Naive thymus-derived CD4-positive, alpha-beta T cell (primary cell): ENCODE measurements at regions not wholly inside any gene's neighbourhood (a gene's known extent, or its start where the extent isn't known, plus 50 kb on each side); places are given as distances from the start of the nearest gene placed in this dataset.
"Not testable (repeated sequence)": the region's sequence is repeated elsewhere in the genome, so short reads cannot be mapped to it uniquely, and the experiment has no call there.

Experiments used
- ATAC-seq: fragments of 150-1000 bp; cut with Tn5 transposase; 2 replicates; pipeline ENCODE4 v1.10.0; 2021; ENCODE audit warnings: mild to moderate bottlenecking, moderate library complexity
- CTCF ChIA-PET: fragments of 350-600 bp; sonication (Branson Sonifier 250); formaldehyde crosslinking; loops from one replicate; lab custom pipeline; 2021; ENCODE audit warnings: antibody characterized with exemption; lab: Charles Lee
- POLR2A ChIA-PET: fragments of 350-600 bp; sonication (Branson Sonifier 250); formaldehyde crosslinking; loops from one replicate; lab custom pipeline; 2021; ENCODE audit warnings: antibody characterized with exemption, inconsistent platforms; lab: Charles Lee
- DNase-seq, 9 donors: peaks; one replicate each; pipeline versions ENCODE4 v3.0.0 to v3.0.0-alpha.2; 2020 to 2022; ENCODE audit warnings: mixed read lengths in 1 of 9
- H3K27ac ChIP-seq: one replicate; pipeline ENCODE4 v1.7.0; 2013; ENCODE audit warnings: mild to moderate bottlenecking, low read depth, low read length, moderate library complexity
- H3K27me3 ChIP-seq, 2 donors: one replicate each; pipeline ENCODE4 v1.7.0; 2013; ENCODE audit warnings: low read length in 2 of 2, mild to moderate bottlenecking in 2 of 2, moderate library complexity in 2 of 2; ENCODE audit not compliant: control insufficient read depth in 2 of 2, insufficient read depth in 2 of 2
- H3K36me3 ChIP-seq, 3 experiments: 1 replicate in 2 of 3; 2 replicates in 1 of 3; pipeline ENCODE4 v1.7.0; 2013; ENCODE audit warnings: low read length in 3 of 3, mild to moderate bottlenecking in 3 of 3, moderate library complexity in 1 of 3; ENCODE audit not compliant: insufficient read depth in 3 of 3, control insufficient read depth in 2 of 3
- H3K4me1 ChIP-seq, 2 donors: one replicate each; pipeline ENCODE4 v1.7.0; 2013; ENCODE audit warnings: low read length in 2 of 2, mild to moderate bottlenecking in 2 of 2, moderate library complexity in 1 of 2; ENCODE audit not compliant: control insufficient read depth in 2 of 2, insufficient read depth in 2 of 2
- H3K4me3 ChIP-seq: 2 replicates; pipeline ENCODE4 v1.7.0; 2013; ENCODE audit warnings: mild to moderate bottlenecking, low read length
- H3K9me3 ChIP-seq, 3 experiments: 1 replicate in 2 of 3; 2 replicates in 1 of 3; pipeline ENCODE4 v1.7.0; 2013; ENCODE audit warnings: low read length in 3 of 3; ENCODE audit not compliant: control insufficient read depth in 2 of 3
- H3K27ac Mint-ChIP-seq, 9 donors: one replicate each; pipeline ENCODE4 v1.8.0; 2020 to 2022; ENCODE audit warnings: mixed read lengths in 9 of 9, mild to moderate bottlenecking in 8 of 9, moderate library complexity in 5 of 9, inconsistent platforms in 2 of 9
- H3K27me3 Mint-ChIP-seq, 5 donors: one replicate each; pipeline ENCODE4 v1.8.0; 2021 to 2022; ENCODE audit warnings: mixed read lengths in 5 of 5, mild to moderate bottlenecking in 1 of 5
- H3K36me3 Mint-ChIP-seq, 5 donors: one replicate each; pipeline ENCODE4 v1.8.0; 2020 to 2022; ENCODE audit warnings: mixed read lengths in 5 of 5, mild to moderate bottlenecking in 3 of 5, inconsistent platforms in 1 of 5
- H3K4me1 Mint-ChIP-seq, 7 donors: one replicate each; pipeline ENCODE4 v1.8.0; 2020 to 2022; ENCODE audit warnings: mixed read lengths in 7 of 7, mild to moderate bottlenecking in 3 of 7, inconsistent platforms in 1 of 7
- H3K4me3 Mint-ChIP-seq, 10 donors: one replicate each; pipeline ENCODE4 v1.8.0; 2020 to 2022; ENCODE audit warnings: mild to moderate bottlenecking in 10 of 10, mixed read lengths in 10 of 10, moderate library complexity in 6 of 10, inconsistent platforms in 2 of 10
- H3K9me3 Mint-ChIP-seq, 11 donors: one replicate each; pipeline ENCODE4 v1.8.0; 2020 to 2022; ENCODE audit warnings: mixed read lengths in 11 of 11, mild to moderate bottlenecking in 4 of 11, inconsistent platforms in 1 of 11, moderate library complexity in 1 of 11
- intact Hi-C, 2 donors: fragments of 100-400 bp; cut with micrococcal nuclease; formaldehyde crosslinking; loops; one replicate each; pipeline ENCODE4 v1.15.1; 2023

- Histone ChIP-seq H3K4me1 (no peaks in the 10 kb centered on the region), H3K27ac (no peak overlapping the region), H3K36me3 (no peaks in the 10 kb centered on the region), H3K9me3 (no peaks in the 10 kb centered on the region), H3K27me3 (no peaks in the 10 kb centered on the region), H3K4me3 (no peak overlapping the region)
- ATAC-seq (no peak), DNase-seq (no peak)
- Mint-ChIP-seq H3K4me1 (no peaks in the 10 kb centered on the region), H3K27me3 (peaks cover 0 to 4% (median 0%) of the 10 kb centered on the region in 5 donors), H3K4me3 (no peak overlapping the region), H3K9me3 (peaks cover 0 to 14% (median 2%) of the 10 kb centered on the region in 11 donors), H3K27ac (no peak overlapping the region), H3K36me3 (no peaks in the 10 kb centered on the region)
- ChIA-PET CTCF (no interaction called here), POLR2A (no interaction called here)
- intact Hi-C loops: no loop called here
Measured at GRCh38 chr20:11700831-11701230, 216.9 kb upstream of the BTBD3 start.

- DNase-seq (no peak), ATAC-seq (no peak)
- H3K4me1 ChIP-seq: no peaks in the 10 kb centered on the region
- Mint-ChIP-seq H3K4me1 (no peaks in the 10 kb centered on the region), H3K9me3 (peaks cover 0 to 16% (median 4%) of the 10 kb centered on the region in 11 donors), H3K27me3 (peaks cover 0 to 4% (median 0%) of the 10 kb centered on the region in 5 donors), H3K36me3 (no peaks in the 10 kb centered on the region), H3K27ac (no peak overlapping the region), H3K4me3 (no peak overlapping the region)
- H3K27ac ChIP-seq: no peak overlapping the region
- H3K27me3 ChIP-seq: no peaks in the 10 kb centered on the region
- no peaks in the 10 kb centered on the region for H3K36me3 ChIP-seq
- no peak overlapping the region for H3K4me3 ChIP-seq
- intact Hi-C loops: no loop called here
- POLR2A ChIA-PET: no interaction called here
- no peaks in the 10 kb centered on the region for H3K9me3 ChIP-seq
- CTCF ChIA-PET: no interaction called here
Measured at GRCh38 chr20:11702721-11703518, 214.8 kb upstream of the BTBD3 start.

- Mint-ChIP-seq H3K27me3 (peaks cover 0 to 4% (median 0%) of the 10 kb centered on the region in 5 donors), H3K9me3 (peaks cover 0 to 21% (median 5%) of the 10 kb centered on the region in 11 donors), H3K27ac (no peak overlapping the region), H3K4me1 (no peaks in the 10 kb centered on the region), H3K36me3 (no peaks in the 10 kb centered on the region), H3K4me3 (peak overlapping the region in 1 of 10 donors; percentile 11)
- POLR2A ChIA-PET: no interaction called here
- H3K27me3 ChIP-seq: no peaks in the 10 kb centered on the region
- H3K4me3 ChIP-seq: no peak overlapping the region
- H3K4me1 ChIP-seq: no peaks in the 10 kb centered on the region
- CTCF ChIA-PET: no interaction called here
- no peaks in the 10 kb centered on the region for H3K36me3 ChIP-seq
- ATAC-seq: no peak
- H3K27ac ChIP-seq: no peak overlapping the region
- H3K9me3 ChIP-seq: no peaks in the 10 kb centered on the region
- intact Hi-C loops: no loop called here
- DNase-seq: no peak
Measured at GRCh38 chr20:11705512-11705911, 212.2 kb upstream of the BTBD3 start.

GRCh38 chr20:11708223-11708622, 209.5 kb upstream of the BTBD3 start:
- H3K36me3 Mint-ChIP-seq, H3K27me3 Mint-ChIP-seq, CTCF ChIA-PET, H3K4me3 Mint-ChIP-seq, H3K27ac Mint-ChIP-seq, H3K4me3 ChIP-seq, POLR2A ChIA-PET, H3K9me3 ChIP-seq, H3K27ac ChIP-seq, H3K27me3 ChIP-seq, DNase-seq, intact Hi-C loops, H3K4me1 ChIP-seq, H3K36me3 ChIP-seq, ATAC-seq, H3K4me1 Mint-ChIP-seq: not testable (repeated sequence)
- H3K9me3 Mint-ChIP-seq: peaks cover 0 to 21% (median 3%) of the 10 kb centered on the region in 11 donors

- ChIA-PET POLR2A (no interaction called here), CTCF (no interaction called here)
- H3K27ac ChIP-seq: no peak overlapping the region
- Mint-ChIP-seq H3K27ac (no peak overlapping the region), H3K27me3 (no peaks in the 10 kb centered on the region), H3K9me3 (peaks cover 0 to 20% (median 2%) of the 10 kb centered on the region in 11 donors), H3K4me1 (no peaks in the 10 kb centered on the region), H3K36me3 (no peaks in the 10 kb centered on the region), H3K4me3 (no peak overlapping the region)
- DNase-seq (no peak), ATAC-seq (no peak)
- no peaks in the 10 kb centered on the region for H3K36me3 ChIP-seq
- H3K4me3 ChIP-seq: no peak overlapping the region
- no peaks in the 10 kb centered on the region for H3K27me3 ChIP-seq
- intact Hi-C loops: no loop called here
- no peaks in the 10 kb centered on the region for H3K9me3 ChIP-seq
- no peaks in the 10 kb centered on the region for H3K4me1 ChIP-seq
Measured at GRCh38 chr20:11711214-11711613, 206.5 kb upstream of the BTBD3 start.

- Mint-ChIP-seq H3K27ac (no peak overlapping the region), H3K27me3 (peaks cover 0 to 6% (median 0%) of the 10 kb centered on the region in 5 donors), H3K36me3 (no peaks in the 10 kb centered on the region), H3K4me1 (no peaks in the 10 kb centered on the region), H3K4me3 (no peak overlapping the region), H3K9me3 (peaks cover 0 to 25% (median 2%) of the 10 kb centered on the region in 11 donors)
- POLR2A ChIA-PET: no interaction called here
- no peak overlapping the region for H3K4me3 ChIP-seq
- H3K27me3 ChIP-seq: no peaks in the 10 kb centered on the region
- ATAC-seq (no peak), DNase-seq (no peak)
- H3K9me3 ChIP-seq: no peaks in the 10 kb centered on the region
- no peak overlapping the region for H3K27ac ChIP-seq
- no peaks in the 10 kb centered on the region for H3K4me1 ChIP-seq
- CTCF ChIA-PET: no interaction called here
- H3K36me3 ChIP-seq: no peaks in the 10 kb centered on the region
- intact Hi-C loops: no loop called here
Measured at GRCh38 chr20:11712639-11713160, 205.0 kb upstream of the BTBD3 start.

GRCh38 chr20:11714886-11715285, 202.8 kb upstream of the BTBD3 start:
- Mint-ChIP-seq H3K4me1 (no peaks in the 10 kb centered on the region), H3K36me3 (no peaks in the 10 kb centered on the region), H3K27ac (peak overlapping the region in 1 of 9 donors; percentile 60), H3K4me3 (no peak overlapping the region), H3K9me3 (peaks cover 0 to 16% (median 0%) of the 10 kb centered on the region in 11 donors), H3K27me3 (peaks cover 0 to 6% (median 0%) of the 10 kb centered on the region in 5 donors)
- Histone ChIP-seq H3K36me3 (no peaks in the 10 kb centered on the region), H3K27ac (no peak overlapping the region), H3K9me3 (no peaks in the 10 kb centered on the region), H3K4me3 (no peak overlapping the region), H3K4me1 (no peaks in the 10 kb centered on the region), H3K27me3 (no peaks in the 10 kb centered on the region)
- DNase-seq (no peak), ATAC-seq (no peak)
- intact Hi-C loops: no loop called here
- ChIA-PET POLR2A (no interaction called here), CTCF (no interaction called here)
